OCI-M1 (cell line): ENCODE measurements at regions not wholly inside any gene's neighbourhood (a gene's known extent, or its start where the extent isn't known, plus 50 kb on each side); places are given as distances from the start of the nearest gene placed in this dataset.

Source experiments
- DNase-seq: peaks from one replicate; lab custom pipeline; 2025; lab: John Stamatoyannopoulos, UW

GRCh38 chr4:84441758-84442377 is 57.2 kb downstream of the NKX6-1 start:
- DNase-seq = no peak

GRCh38 chr4:84439996-84440395 is 59.1 kb downstream of the NKX6-1 start:
- DNase-seq = no peak

GRCh38 chr4:84436812-84437211 is 62.3 kb downstream of the NKX6-1 start:
- DNase-seq = no peak

- no peak for DNase-seq
Measured at GRCh38 chr4:84434344-84434743, 64.7 kb downstream of the NKX6-1 start.

- no peak for DNase-seq
Measured at GRCh38 chr4:84433633-84434222, 65.4 kb downstream of the NKX6-1 start.

GRCh38 chr4:84432713-84433112 is 66.4 kb downstream of the NKX6-1 start:
- no peak for DNase-seq

- no peak for DNase-seq
Measured at GRCh38 chr4:84420608-84421007, 78.5 kb downstream of the NKX6-1 start.

GRCh38 chr4:84419201-84419600 is 79.9 kb downstream of the NKX6-1 start:
- no peak for DNase-seq

- no peak for DNase-seq
Measured at GRCh38 chr4:84417997-84418709, 80.9 kb downstream of the NKX6-1 start.

- DNase-seq = no peak
Measured at GRCh38 chr4:84413976-84414375, 85.1 kb downstream of the NKX6-1 start.

GRCh38 chr4:84413480-84413879 is 85.6 kb downstream of the NKX6-1 start:
- DNase-seq = no peak

- DNase-seq = no peak
Measured at GRCh38 chr4:84412062-84412461, 87.0 kb downstream of the NKX6-1 start.

GRCh38 chr4:84407554-84408407 is 91.3 kb downstream of the NKX6-1 start:
- no peak for DNase-seq

- peak; percentile 5 for DNase-seq
Measured at GRCh38 chr4:84403656-84404055, 95.4 kb downstream of the NKX6-1 start.

GRCh38 chr4:84401701-84402306 is 97.3 kb downstream of the NKX6-1 start:
- no peak for DNase-seq

GRCh38 chr4:84394386-84394785 is 104.7 kb downstream of the NKX6-1 start:
- DNase-seq = no peak

- no peak for DNase-seq
Measured at GRCh38 chr4:84392951-84393590, 106.0 kb downstream of the NKX6-1 start.

- no peak for DNase-seq
Measured at GRCh38 chr4:84389406-84389805, 109.7 kb downstream of the NKX6-1 start.

- no peak for DNase-seq
Measured at GRCh38 chr4:84385203-84385602, 113.9 kb downstream of the NKX6-1 start.

- no peak for DNase-seq
Measured at GRCh38 chr4:84384801-84385200, 114.3 kb downstream of the NKX6-1 start.

- DNase-seq = peak; percentile 18
Measured at GRCh38 chr4:84381759-84382158, 117.3 kb downstream of the NKX6-1 start.
